ENCODE measurements at regions not wholly inside any gene's neighbourhood (a gene's known extent, or its start where the extent isn't known, plus 50 kb on each side); places are given as distances from the start of the nearest gene placed in this dataset.

DNA sequence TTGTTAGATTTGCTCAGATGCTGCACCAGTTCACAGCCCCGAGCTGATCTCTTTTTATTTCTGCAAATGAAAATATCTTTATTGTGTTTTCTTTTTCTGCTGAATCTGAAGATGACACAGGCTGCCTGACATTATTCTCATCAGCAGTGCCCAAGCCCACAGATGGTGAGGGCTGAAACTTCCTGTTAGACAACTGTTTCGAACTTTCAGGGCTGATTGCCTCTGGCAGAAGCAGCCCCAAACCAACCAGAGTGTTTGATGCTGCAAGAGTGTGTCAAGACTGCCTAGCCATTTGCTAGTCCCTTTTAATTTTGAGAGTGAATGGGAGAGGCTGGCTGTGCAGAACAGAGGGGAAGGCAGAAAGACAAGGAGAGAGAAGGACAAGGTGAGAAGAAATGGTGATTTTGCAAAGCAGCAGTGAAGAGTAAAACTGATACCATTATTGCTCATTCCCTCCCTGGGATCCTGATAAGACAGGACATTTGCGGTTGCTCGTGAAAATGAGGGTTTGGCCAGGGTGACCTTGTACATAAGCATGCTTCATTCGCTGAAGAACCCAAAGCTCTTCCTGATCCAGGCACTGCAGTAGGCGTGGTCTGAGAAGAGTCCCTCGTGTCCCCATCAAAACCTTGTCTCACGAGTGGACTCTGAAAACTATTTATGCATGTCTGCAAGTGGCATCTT, 77.2 kb downstream of the TMEM114 start:
- TF ChIP-seq MAX (IDR thresholded peaks at IDR 0.05) (no peak), CEBPB (IDR thresholded peaks at IDR 0.05) (no peak), REST (IDR thresholded peaks at IDR 0.05; ENCODE audit: low read depth) (no peak), EP300 (IDR thresholded peaks at IDR 0.05; ENCODE audit: borderline replicate concordance) (no peak), NFIC (IDR thresholded peaks at IDR 0.05) (no peak), TAF1 (IDR thresholded peaks at IDR 0.05; ENCODE audit: low read depth) (no peak), RAD21 (IDR thresholded peaks at IDR 0.05; ENCODE audit: low read depth) (no peak), YY1 (IDR thresholded peaks at IDR 0.05; ENCODE audit: low read depth) (no peak)

Data from Ishikawa (cell line).